Neutrophil (primary cell): ENCODE measurements at regions not wholly inside any gene's neighbourhood (a gene's known extent, or its start where the extent isn't known, plus 50 kb on each side); places are given as distances from the start of the nearest gene placed in this dataset.

Experiments used
- H3K27ac ChIP-seq: fragments of 200-600 bp; sonication (generic); 2 replicates; pipeline ENCODE4 v1.5.1; 2016; ENCODE audit warnings: mild to moderate bottlenecking, moderate library complexity
- H3K27me3 ChIP-seq: fragments of 200-600 bp; sonication (generic); 2 replicates; pipeline ENCODE4 v1.6.0; 2016; ENCODE audit warnings: mild to moderate bottlenecking
- H3K36me3 ChIP-seq: fragments of 200-600 bp; sonication (generic); 2 replicates; pipeline ENCODE4 v1.5.1; 2017
- H3K4me1 ChIP-seq, 2 experiments: fragments of 200-600 bp in 1 of 2; sonication (generic) in 1 of 2; 1 replicate in 1 of 2; 2 replicates in 1 of 2; pipeline versions ENCODE4 v1.5.1 to v1.6.1; 2013 to 2016; ENCODE audit warnings: low read depth in 1 of 2, low read length in 1 of 2, mild to moderate bottlenecking in 1 of 2, moderate library complexity in 1 of 2; ENCODE audit not compliant: control insufficient read depth in 1 of 2, insufficient read depth in 1 of 2
- H3K4me3 ChIP-seq, 2 experiments: fragments of 200-600 bp in 1 of 2; sonication (generic) in 1 of 2; 1 replicate in 1 of 2; 2 replicates in 1 of 2; pipeline ENCODE4 v1.5.1; 2013 to 2016; ENCODE audit warnings: low read depth in 1 of 2, low read length in 1 of 2, mild to moderate bottlenecking in 1 of 2, moderate library complexity in 1 of 2
- H3K9me3 ChIP-seq: fragments of 200-600 bp; sonication (generic); 2 replicates; pipeline ENCODE4 v1.5.1; 2016
- TF ChIP-seq, protein P1 (sequence below): fragments of 200-600 bp; sonication (generic); IDR thresholded peaks from 2 replicates; pipeline ENCODE4 v1.5.1; 2016; ENCODE audit warnings: antibody characterized with exemption

DNA sequence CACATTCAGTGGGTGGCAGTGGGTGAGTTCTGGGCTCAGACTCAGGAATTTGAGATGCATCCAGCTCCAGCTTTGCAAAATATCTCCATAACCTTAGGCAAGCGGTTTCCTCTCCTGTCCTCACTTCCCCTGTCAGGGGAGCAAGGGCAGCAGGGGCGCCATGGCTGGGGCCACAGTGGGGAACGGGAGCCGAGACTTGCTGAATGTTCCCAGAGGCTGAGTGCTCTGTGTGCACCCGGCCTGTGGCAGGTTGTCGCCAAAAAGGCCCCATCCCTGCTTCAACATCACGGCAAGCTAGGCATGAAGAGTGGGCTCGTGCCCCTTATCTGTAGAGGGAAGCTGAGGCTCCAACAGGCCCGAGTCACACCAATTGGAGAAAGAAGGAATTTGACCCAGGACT, 268.8 kb downstream of the NSG2 start:
- no peak overlapping the region for H3K4me3 ChIP-seq
- peaks cover 0 to 4% of the 10 kb centered on the region in 2 experiments for H3K4me1 ChIP-seq
- no peaks in the 10 kb centered on the region for H3K9me3 ChIP-seq
- H3K36me3 ChIP-seq, result no peaks in the 10 kb centered on the region
- peaks cover 66% of the 10 kb centered on the region for H3K27me3 ChIP-seq
- TF ChIP-seq, protein P1, sequence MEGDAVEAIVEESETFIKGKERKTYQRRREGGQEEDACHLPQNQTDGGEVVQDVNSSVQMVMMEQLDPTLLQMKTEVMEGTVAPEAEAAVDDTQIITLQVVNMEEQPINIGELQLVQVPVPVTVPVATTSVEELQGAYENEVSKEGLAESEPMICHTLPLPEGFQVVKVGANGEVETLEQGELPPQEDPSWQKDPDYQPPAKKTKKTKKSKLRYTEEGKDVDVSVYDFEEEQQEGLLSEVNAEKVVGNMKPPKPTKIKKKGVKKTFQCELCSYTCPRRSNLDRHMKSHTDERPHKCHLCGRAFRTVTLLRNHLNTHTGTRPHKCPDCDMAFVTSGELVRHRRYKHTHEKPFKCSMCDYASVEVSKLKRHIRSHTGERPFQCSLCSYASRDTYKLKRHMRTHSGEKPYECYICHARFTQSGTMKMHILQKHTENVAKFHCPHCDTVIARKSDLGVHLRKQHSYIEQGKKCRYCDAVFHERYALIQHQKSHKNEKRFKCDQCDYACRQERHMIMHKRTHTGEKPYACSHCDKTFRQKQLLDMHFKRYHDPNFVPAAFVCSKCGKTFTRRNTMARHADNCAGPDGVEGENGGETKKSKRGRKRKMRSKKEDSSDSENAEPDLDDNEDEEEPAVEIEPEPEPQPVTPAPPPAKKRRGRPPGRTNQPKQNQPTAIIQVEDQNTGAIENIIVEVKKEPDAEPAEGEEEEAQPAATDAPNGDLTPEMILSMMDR, result no peak
- no peak overlapping the region for H3K27ac ChIP-seq

DNA sequence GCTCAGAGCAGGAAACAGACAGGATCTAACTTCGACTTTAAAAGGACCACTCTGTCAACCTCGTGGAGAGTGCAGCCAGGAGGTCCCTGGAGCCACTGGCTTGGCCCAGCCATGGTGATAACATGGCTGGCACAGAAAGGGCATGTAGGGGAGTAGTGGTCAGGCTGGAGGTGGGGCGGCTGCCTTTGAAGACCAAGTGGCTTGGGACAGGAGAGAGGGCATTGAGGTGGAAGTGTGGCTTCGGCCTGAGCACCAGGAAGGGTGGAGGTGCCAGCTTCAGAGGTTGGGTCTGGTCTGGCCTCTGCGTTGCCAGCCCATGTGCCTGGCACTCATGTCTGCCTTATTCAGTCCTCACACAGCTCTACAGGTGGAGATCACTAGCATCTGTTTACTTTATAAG, 270.0 kb downstream of the NSG2 start:
- H3K27me3 ChIP-seq, result peaks cover 56% of the 10 kb centered on the region
- TF ChIP-seq, protein P1, result no peak
- peaks cover 0 to 4% of the 10 kb centered on the region in 2 experiments for H3K4me1 ChIP-seq
- no peaks in the 10 kb centered on the region for H3K9me3 ChIP-seq
- H3K4me3 ChIP-seq, result no peak overlapping the region
- H3K36me3 ChIP-seq, result no peaks in the 10 kb centered on the region
- H3K27ac ChIP-seq, result no peak overlapping the region

DNA sequence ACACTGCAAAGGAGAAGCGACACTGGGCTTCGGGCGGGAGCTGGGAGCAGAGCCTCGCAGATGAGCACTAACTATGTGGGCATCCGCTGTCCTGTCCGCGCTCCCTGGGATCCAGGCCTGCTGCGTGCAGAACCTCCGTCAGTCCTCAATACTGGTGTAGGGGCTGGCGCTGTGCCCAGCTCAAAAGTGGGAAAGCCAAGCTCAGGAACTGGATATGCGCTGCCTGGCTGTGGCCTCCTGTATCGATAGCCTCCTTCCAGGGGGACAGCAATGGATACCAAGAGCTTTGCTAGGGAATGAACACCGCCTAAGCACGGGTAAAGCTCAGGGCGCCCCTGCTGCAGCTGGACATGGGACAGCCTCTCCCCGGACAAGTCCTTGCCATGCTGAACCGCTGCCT, 270.4 kb downstream of the NSG2 start:
- no peak overlapping the region for H3K27ac ChIP-seq
- no peaks in the 10 kb centered on the region for H3K9me3 ChIP-seq
- H3K36me3 ChIP-seq, result no peaks in the 10 kb centered on the region
- TF ChIP-seq, protein P1, result no peak
- H3K27me3 ChIP-seq, result peaks cover 52% of the 10 kb centered on the region
- H3K4me1 ChIP-seq, result peaks cover 0 to 4% of the 10 kb centered on the region in 2 experiments
- no peak overlapping the region for H3K4me3 ChIP-seq

DNA sequence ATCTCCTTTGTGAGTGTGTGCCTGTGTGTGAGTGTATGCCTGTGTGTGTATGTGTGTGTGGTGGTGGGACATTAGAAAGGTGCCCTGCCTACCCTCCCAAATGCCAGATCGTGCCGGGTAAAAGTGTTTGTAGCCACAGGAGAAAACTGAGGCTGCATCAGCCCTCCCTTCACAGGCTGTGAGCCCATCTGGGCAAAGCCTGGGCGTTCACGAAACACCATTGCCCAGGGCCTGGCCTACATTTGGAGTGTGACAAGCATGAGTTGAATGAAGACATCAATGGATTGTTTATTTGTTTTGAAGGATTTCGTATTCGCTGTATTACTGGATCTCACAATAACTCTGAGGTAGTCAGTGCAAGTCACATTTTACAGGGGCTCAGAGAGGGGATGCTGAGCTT, 270.8 kb downstream of the NSG2 start:
- Histone ChIP-seq H3K9me3 (no peaks in the 10 kb centered on the region), H3K27ac (no peak overlapping the region), H3K36me3 (no peaks in the 10 kb centered on the region), H3K4me3 (no peak overlapping the region), H3K4me1 (peaks cover 0 to 4% of the 10 kb centered on the region in 2 experiments), H3K27me3 (peaks cover 47% of the 10 kb centered on the region)
- TF ChIP-seq, protein P1, result no peak

DNA sequence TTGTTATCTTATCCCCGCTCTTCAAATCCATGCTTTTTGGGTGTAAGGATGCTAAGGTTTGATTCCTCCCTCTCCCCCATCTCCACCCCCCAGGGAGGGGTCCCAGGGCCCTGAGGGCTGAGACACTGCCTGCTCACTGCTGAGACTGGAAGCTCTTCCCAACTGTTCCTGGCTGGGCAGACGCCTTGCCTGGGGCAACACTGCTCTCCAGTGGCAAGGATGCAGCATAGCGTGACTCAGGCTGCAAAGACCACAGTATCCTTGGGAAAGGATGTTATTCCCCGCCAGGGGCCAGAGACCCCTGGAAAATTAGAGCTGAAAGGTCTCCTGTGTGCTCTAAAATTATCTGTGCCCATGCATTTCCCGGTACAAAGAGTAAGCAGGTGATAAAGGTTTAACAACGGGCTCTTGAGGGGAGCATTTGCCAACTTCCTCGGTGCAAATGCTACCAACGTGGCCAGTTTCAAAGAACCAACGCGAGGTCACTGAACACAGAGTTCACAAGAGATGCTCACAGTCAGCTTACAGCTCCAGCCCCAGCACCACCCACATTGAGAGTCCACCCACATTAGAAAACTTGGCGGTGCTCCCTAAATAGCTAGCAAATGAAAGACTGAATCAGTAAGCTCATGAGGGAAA, 271.9 kb downstream of the NSG2 start:
- H3K27ac ChIP-seq, result no peak overlapping the region
- no peaks in the 10 kb centered on the region for H3K36me3 ChIP-seq
- TF ChIP-seq, protein P1, result no peak
- H3K4me1 ChIP-seq, result no peaks in the 10 kb centered on the region
- peaks cover 47% of the 10 kb centered on the region for H3K27me3 ChIP-seq
- no peak overlapping the region for H3K4me3 ChIP-seq
- no peaks in the 10 kb centered on the region for H3K9me3 ChIP-seq
